GM21526 (cell line): ENCODE measurements at regions not wholly inside any gene's neighbourhood (a gene's known extent, or its start where the extent isn't known, plus 50 kb on each side); places are given as distances from the start of the nearest gene placed in this dataset.
"Not testable (repeated sequence)": the region's sequence is repeated elsewhere in the genome, so short reads cannot be mapped to it uniquely, and the experiment has no call there.

Experiments used
- ATAC-seq: cut with Tn5 transposase; IDR thresholded peaks from one replicate; pipeline ENCODE4 v1.9.1; 2021; ENCODE audit warnings: moderate library complexity; ENCODE audit not compliant: unreplicated experiment, low FRiP score

DNA sequence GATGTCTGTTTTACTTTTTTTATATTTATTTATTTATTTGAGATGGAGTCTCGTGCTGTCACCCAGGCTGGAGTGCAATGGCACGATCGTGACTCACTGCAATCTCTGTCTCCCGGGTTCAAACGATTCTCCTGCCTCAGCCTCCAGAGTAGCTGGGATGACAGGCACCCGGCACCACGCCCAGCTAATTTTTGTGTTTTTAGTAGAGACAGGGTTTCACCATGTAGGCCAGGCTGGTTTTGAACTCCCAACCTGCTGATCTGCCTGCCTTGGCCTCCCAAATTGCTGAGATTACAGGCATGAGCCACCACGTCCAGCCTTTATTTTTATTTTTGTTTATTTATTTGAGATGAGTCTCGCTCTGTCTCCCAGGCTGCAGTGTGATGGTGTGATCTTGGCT, 186.6 kb downstream of the SHOX start:
- ATAC-seq, result not testable (repeated sequence)

GRCh38 chrX:816411-816810, 185.8 kb downstream of the SHOX start:
- no peak for ATAC-seq

DNA sequence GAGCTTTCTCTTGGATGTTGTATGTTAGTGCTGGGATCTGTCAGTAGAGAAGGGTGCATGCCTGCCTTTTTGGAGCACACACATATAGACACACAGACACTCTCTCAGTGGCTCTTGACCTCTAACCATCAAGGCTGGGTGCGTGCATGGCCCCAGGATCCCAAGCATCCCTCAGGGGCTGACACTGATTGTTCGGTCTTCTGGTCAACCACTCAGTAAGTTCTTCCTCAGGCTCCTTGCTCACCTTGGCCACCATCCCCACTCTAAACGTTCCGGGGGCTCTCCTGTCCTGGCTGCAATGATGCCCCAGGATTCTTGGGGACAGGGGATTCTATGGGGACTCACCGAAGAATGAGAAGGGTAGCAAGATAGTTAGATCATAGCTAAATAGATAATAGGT, 179.6 kb downstream of the SHOX start:
- no peak for ATAC-seq

GRCh38 chrX:809081-809480, 178.5 kb downstream of the SHOX start:
- ATAC-seq, result no peak

GRCh38 chrX:806586-806985, 176.0 kb downstream of the SHOX start:
- no peak for ATAC-seq

GRCh38 chrX:805988-806387, 175.4 kb downstream of the SHOX start:
- no peak for ATAC-seq

- ATAC-seq, result no peak
Measured at GRCh38 chrX:805103-805670, 174.6 kb downstream of the SHOX start.

DNA sequence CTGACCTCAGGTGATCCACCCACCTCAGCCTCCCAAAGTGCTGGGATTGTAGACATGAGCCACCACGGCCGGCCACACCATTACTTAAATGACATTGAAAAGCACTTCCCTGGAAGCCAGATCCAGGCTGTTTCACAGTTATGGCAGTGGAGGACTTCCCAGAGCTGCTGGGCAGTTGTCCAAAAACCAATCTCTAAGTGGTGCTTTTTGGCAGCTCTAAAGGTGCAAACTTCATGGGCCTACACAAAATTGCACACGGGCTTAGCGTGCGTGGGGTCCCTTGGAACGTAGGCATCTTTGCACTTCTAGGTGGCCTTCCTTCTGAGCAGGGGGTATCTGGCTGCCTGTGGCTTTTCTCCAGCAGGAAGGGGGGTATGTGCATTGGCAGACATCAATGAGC, 172.3 kb downstream of the SHOX start:
- ATAC-seq, result no peak

GRCh38 chrX:799808-800207, 169.2 kb downstream of the SHOX start:
- no peak for ATAC-seq

- ATAC-seq, result no peak
Measured at GRCh38 chrX:794311-794710, 163.7 kb downstream of the SHOX start.

DNA sequence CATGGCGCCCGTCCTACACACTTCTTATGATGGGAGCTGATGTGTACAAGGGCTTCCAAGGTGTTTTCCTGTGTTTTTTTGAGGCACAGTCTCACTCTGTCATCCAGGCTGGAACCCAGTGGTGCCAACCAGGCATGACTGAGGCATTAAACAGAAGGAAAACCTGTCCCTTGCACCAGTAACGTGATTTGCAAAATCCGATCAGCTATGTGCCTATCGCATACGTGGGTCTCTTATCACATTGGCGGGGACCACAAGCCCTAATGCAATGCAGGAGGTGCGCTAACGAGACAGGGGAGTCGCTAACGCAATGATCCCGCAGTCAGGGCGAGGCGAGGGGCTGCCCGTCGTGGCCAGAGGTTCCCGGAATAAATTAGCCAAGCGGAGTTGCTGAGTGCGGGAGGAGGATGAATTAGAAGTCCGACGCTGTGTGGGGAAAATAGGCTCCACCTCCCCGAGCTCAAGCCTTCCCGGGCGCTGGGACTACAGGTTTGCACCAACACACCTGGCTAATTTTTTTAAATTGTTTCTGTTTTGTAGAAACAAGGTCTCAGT, 162.7 kb downstream of the SHOX start:
- ATAC-seq, result no peak

GRCh38 chrX:791479-792034, 161.0 kb downstream of the SHOX start:
- ATAC-seq, result no peak

- ATAC-seq, result no peak
Measured at GRCh38 chrX:790783-791360, 160.3 kb downstream of the SHOX start.

- no peak for ATAC-seq
Measured at GRCh38 chrX:790041-790506, 159.5 kb downstream of the SHOX start.

DNA sequence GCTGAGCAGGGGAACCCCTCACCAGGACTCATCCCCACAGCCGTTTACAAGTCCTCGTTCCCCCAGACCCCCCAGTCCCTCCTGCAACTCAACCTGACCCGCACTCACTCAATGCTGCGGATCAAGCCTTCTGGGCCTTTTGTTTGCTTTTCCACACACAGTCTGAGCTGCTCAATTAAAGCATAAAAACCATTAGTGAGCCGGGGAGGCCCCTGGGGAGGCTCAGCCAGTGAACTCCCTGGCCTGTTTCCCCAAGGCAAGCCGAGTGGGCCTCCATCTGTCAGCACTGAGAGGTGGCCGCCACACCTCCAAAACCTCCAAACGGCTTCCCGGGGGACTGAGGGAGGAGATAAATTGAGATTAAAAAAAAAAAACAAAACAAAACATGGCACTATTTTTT, 158.5 kb downstream of the SHOX start:
- ATAC-seq, result no peak

GRCh38 chrX:786441-786881, 155.9 kb downstream of the SHOX start:
- no peak for ATAC-seq

GRCh38 chrX:784829-785228, 154.2 kb downstream of the SHOX start:
- ATAC-seq, result no peak

DNA sequence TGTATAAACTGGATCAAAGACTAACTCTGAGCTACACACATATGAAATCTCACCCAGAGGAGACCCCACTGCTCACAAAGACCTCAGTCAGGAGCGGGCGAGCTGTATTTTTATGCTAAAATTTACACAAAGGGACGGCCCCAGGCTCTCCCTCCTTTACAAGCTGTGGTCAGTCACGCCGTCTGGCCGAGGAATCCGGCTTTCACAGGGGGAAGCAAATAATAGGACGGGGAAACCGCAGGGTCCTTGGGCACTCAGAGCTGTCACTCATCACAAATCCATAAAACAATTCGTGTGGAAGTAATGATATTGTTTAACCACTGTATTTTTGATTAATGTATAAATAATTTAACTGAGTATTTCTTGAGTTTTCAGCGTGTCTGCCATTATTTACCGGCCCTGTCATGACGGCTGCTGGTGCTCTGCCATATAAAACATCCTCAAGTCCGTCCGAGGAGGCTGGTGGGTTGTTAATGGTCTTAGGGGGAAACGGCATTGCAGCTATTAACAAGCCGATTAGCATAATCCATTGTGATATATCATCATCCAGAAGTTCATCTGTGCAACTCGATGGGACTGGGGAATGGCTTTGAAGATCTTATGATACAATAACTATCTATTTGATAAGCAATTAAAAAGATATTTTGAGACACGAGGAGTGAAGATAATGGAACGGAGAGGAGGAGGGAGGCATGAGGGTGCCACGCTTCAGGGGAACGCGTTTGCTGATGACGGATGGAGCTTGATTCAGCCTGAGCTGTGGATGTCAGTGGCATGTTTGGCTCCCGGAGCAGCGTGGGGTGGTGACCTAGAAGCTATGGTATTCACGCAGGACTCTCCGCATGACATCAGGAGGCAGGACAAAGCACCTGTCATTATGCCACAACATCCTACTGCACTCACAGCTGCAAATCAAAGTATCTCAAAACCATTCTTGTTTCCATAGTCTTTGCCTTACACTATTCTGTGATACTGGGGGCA, 150.9 kb downstream of the SHOX start:
- ATAC-seq, result no peak

GRCh38 chrX:776529-777230, 146.1 kb downstream of the SHOX start:
- no peak for ATAC-seq

GRCh38 chrX:776061-776460, 145.5 kb downstream of the SHOX start:
- no peak for ATAC-seq
